Endothelial cell of umbilical vein (primary cell): ENCODE measurements at regions not wholly inside any gene's neighbourhood (a gene's known extent, or its start where the extent isn't known, plus 50 kb on each side); places are given as distances from the start of the nearest gene placed in this dataset.

ENCODE experiments used
- BruUV-seq: library from RNA; stranded (reverse); fragments of 400-500 nt; replicated peaks from 2 replicates; lab custom pipeline; 2021; lab: Mats Ljungman, UMichigan
- CTCF ChIA-PET: fragments of 300-600, 350-600 bp; sonication (Branson Sonifier 250); formaldehyde crosslinking; loops from one replicate; lab custom pipeline; 2021; ENCODE audit warnings: antibody characterized with exemption, inconsistent platforms; lab: Charles Lee
- POLR2A ChIA-PET: fragments of 300-600, 350-600 bp; sonication (Branson Sonifier 250); formaldehyde crosslinking; loops from one replicate; lab custom pipeline; 2021; ENCODE audit warnings: antibody characterized with exemption, inconsistent platforms; lab: Charles Lee
- DNase-seq: peaks from one replicate; pipeline ENCODE4 v3.0.0-alpha.2; 2011; ENCODE audit warnings: low read depth, low spot score
- FAIRE-seq: peaks from 2 replicates; lab custom pipeline; 2011; peaks lifted over from hg19 to GRCh38; lab: Jason Lieb, UNC
- H2AFZ ChIP-seq: 2 replicates; pipeline ENCODE4 v1.6.0; 2012; ENCODE audit warnings: low read depth, low read length, control low read depth, inconsistent platforms
- H3K27ac ChIP-seq: 2 replicates; pipeline ENCODE4 v1.5.1; 2011; ENCODE audit warnings: low read depth, mild to moderate bottlenecking, control low read depth, low read length, moderate library complexity; ENCODE audit not compliant: insufficient read depth
- H3K27me3 ChIP-seq, 2 experiments: 2 replicates each; pipeline versions ENCODE4 v1.6.0 to v1.6.1; 2011; ENCODE audit warnings: low read length in 2 of 2, mixed read lengths in 1 of 2; ENCODE audit not compliant: control insufficient read depth in 2 of 2, insufficient read depth in 2 of 2
- H3K36me3 ChIP-seq, 2 experiments: 2 replicates in 1 of 2; 3 replicates in 1 of 2; pipeline ENCODE4 v1.5.1; 2011; ENCODE audit warnings: low read length in 2 of 2, mild to moderate bottlenecking in 1 of 2, moderate library complexity in 1 of 2; ENCODE audit not compliant: control insufficient read depth in 2 of 2, insufficient read depth in 2 of 2; ENCODE audit errors: extremely low read depth in 1 of 2
- H3K4me1 ChIP-seq: 3 replicates; pipeline ENCODE4 v1.5.1; 2011; ENCODE audit warnings: mild to moderate bottlenecking, low read length; ENCODE audit not compliant: control insufficient read depth, insufficient read depth; ENCODE audit errors: extremely low read depth
- H3K4me2 ChIP-seq: 2 replicates; pipeline ENCODE4 v1.6.1; 2011; ENCODE audit warnings: low read length, control low read depth, mixed read lengths; ENCODE audit not compliant: insufficient read depth
- H3K4me3 ChIP-seq, 3 experiments: fragments of 200-600 bp in 1 of 3; sonication (generic), shearing (Covaris generic) in 1 of 3; replicated peaks in 1 of 3; 2 replicates each; pipeline ENCODE4 v1.5.1; 2011 to 2016; ENCODE audit warnings: control low read depth in 3 of 3, low read length in 3 of 3, mild to moderate bottlenecking in 2 of 3, inconsistent platforms in 1 of 3, low read depth in 1 of 3, moderate library complexity in 1 of 3; ENCODE audit not compliant: insufficient read depth in 1 of 3
- H3K79me2 ChIP-seq: 2 replicates; pipeline ENCODE4 v1.6.0; 2012; ENCODE audit warnings: low read length, inconsistent platforms; ENCODE audit not compliant: control insufficient read depth, insufficient read depth
- H3K9ac ChIP-seq: replicated peaks from 2 replicates; pipeline ENCODE3; 2011; ENCODE audit warnings: low read length, control low read depth; ENCODE audit not compliant: insufficient read depth; ENCODE audit errors: extremely low read depth
- H3K9me1 ChIP-seq: replicated peaks from 3 replicates; pipeline ENCODE4 v1.6.0; 2011; ENCODE audit warnings: mild to moderate bottlenecking, low read length; ENCODE audit not compliant: control insufficient read depth, insufficient read depth; ENCODE audit errors: extremely low read depth
- H3K9me3 ChIP-seq: replicated peaks from 2 replicates; pipeline ENCODE4 v1.5.1; 2012; ENCODE audit warnings: low read length, inconsistent platforms; ENCODE audit not compliant: control insufficient read depth, insufficient read depth
- H4K20me1 ChIP-seq: replicated peaks from 2 replicates; pipeline ENCODE3; 2011; ENCODE audit warnings: mild to moderate bottlenecking, low read length; ENCODE audit not compliant: control insufficient read depth, insufficient read depth; ENCODE audit errors: extremely low read depth
- EZH2 ChIP-seq: IDR thresholded peaks from 2 replicates; pipeline ENCODE4 v1.6.1; 2012; ENCODE audit warnings: borderline replicate concordance, low read depth, mild to moderate bottlenecking, moderate library complexity, low read length, inconsistent platforms; ENCODE audit not compliant: severe bottlenecking
- FOS ChIP-seq: IDR thresholded peaks from 2 replicates; pipeline ENCODE4 v1.6.1; 2011; ENCODE audit warnings: mild to moderate bottlenecking, low read length, moderate library complexity, borderline replicate concordance; ENCODE audit not compliant: insufficient read depth
- GATA2 ChIP-seq: IDR thresholded peaks from 2 replicates; pipeline ENCODE4 v1.7.0; 2011; ENCODE audit warnings: low read depth, mild to moderate bottlenecking, moderate library complexity, mixed read lengths, low read length; ENCODE audit not compliant: insufficient read length, insufficient read depth
- JUN ChIP-seq: IDR thresholded peaks from 2 replicates; pipeline ENCODE4 v1.6.1; 2011; ENCODE audit warnings: borderline replicate concordance, low read depth; ENCODE audit not compliant: insufficient read length, insufficient read depth
- MYC ChIP-seq: IDR thresholded peaks from one replicate; pipeline ENCODE4 v1.6.1; 2011; ENCODE audit warnings: mild to moderate bottlenecking, low read depth, low read length
- POLR2A ChIP-seq: IDR thresholded peaks from 2 replicates; pipeline ENCODE4 v1.6.1; 2012; ENCODE audit warnings: low read depth, mild to moderate bottlenecking, control low read depth, low read length
- POLR2AphosphoS5 ChIP-seq: IDR thresholded peaks from 2 replicates; pipeline ENCODE4 v1.6.1; 2012; ENCODE audit warnings: low read depth, mild to moderate bottlenecking, control low read depth, low read length, moderate library complexity; ENCODE audit not compliant: insufficient read depth
- dilution Hi-C: fragments of 300-500 bp; cut with MboI; formaldehyde crosslinking; loops from one replicate; pipeline ENCODE4 v1.15.0; 2019; ENCODE audit warnings: low sequenced_read_pairs; ENCODE audit not compliant: extremely low pct_ligation_motif_present
- intact Hi-C: fragments of 100-400 bp; cut with micrococcal nuclease; formaldehyde crosslinking; loops from one replicate; pipeline ENCODE4 v1.10.0; 2022
- TF ChIP-seq, protein P1 (sequence below): IDR thresholded peaks from 2 replicates; pipeline ENCODE4 v1.6.1; 2011; ENCODE audit not compliant: insufficient read depth, insufficient read length
- TF ChIP-seq, protein P2 (sequence below), 2 donors: IDR thresholded peaks; 1 replicate in 1 of 2; 2 replicates in 1 of 2; pipeline ENCODE4 v1.5.1; 2011; ENCODE audit warnings: low read length in 2 of 2, mild to moderate bottlenecking in 2 of 2, moderate library complexity in 2 of 2, control low read depth in 1 of 2, inconsistent platforms in 1 of 2, low read depth in 1 of 2; ENCODE audit not compliant: insufficient read depth in 1 of 2; ENCODE audit errors: extremely low read depth in 1 of 2

DNA sequence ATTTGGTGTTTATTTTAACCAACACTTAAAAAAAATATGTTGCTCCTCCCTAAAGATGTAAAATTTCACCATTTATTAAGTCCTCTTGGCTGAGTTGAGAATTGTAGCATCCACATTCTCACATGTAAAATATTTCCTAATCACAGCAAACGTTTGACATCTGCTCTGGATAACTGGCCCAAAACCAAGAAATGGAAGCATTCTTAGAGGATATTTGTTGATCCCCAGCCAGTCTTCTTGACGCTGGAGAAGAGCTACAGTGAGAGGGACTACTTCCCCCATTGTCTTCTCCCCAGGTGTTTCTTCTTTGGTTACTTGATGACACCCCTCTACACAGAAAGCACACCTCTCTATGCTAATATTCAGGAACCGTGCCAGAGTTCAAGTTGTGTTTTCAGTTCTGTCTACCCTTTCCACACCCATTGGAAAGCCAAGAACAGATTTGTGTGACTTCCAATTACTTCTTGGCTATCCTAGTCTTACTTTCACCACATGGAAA lies 454.5 kb upstream of the JAG1 start:
- no peaks in the 10 kb centered on the region for H4K20me1 ChIP-seq
- ChIA-PET POLR2A (no interaction called here), CTCF (no interaction called here)
- H3K9me1 ChIP-seq: no peaks in the 10 kb centered on the region
- no peaks in the 10 kb centered on the region for H3K27me3 ChIP-seq
- no peaks in the 10 kb centered on the region for H3K79me2 ChIP-seq
- dilution Hi-C loops: no loop called here
- no peaks in the 10 kb centered on the region for H3K4me1 ChIP-seq
- TF ChIP-seq JUN: no peak
- no peak for TF ChIP-seq GATA2
- TF ChIP-seq POLR2AphosphoS5: no peak
- no peak for TF ChIP-seq FOS
- TF ChIP-seq POLR2A: no peak
- TF ChIP-seq, protein P1, sequence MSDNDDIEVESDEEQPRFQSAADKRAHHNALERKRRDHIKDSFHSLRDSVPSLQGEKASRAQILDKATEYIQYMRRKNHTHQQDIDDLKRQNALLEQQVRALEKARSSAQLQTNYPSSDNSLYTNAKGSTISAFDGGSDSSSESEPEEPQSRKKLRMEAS: no peak
- TF ChIP-seq, protein P2, sequence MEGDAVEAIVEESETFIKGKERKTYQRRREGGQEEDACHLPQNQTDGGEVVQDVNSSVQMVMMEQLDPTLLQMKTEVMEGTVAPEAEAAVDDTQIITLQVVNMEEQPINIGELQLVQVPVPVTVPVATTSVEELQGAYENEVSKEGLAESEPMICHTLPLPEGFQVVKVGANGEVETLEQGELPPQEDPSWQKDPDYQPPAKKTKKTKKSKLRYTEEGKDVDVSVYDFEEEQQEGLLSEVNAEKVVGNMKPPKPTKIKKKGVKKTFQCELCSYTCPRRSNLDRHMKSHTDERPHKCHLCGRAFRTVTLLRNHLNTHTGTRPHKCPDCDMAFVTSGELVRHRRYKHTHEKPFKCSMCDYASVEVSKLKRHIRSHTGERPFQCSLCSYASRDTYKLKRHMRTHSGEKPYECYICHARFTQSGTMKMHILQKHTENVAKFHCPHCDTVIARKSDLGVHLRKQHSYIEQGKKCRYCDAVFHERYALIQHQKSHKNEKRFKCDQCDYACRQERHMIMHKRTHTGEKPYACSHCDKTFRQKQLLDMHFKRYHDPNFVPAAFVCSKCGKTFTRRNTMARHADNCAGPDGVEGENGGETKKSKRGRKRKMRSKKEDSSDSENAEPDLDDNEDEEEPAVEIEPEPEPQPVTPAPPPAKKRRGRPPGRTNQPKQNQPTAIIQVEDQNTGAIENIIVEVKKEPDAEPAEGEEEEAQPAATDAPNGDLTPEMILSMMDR (IDR thresholded peaks at IDR 0.05; ENCODE audit: extremely low read depth in 1 of 2, insufficient read depth in 1 of 2, low read depth in 1 of 2, low read length in 2 of 2): no peak
- no peak for TF ChIP-seq EZH2
- no peak for TF ChIP-seq MYC
- FAIRE-seq: no peak
- H3K9me3 ChIP-seq: no peaks in the 10 kb centered on the region
- DNase-seq: no peak
- no peaks in the 10 kb centered on the region for H3K36me3 ChIP-seq
- no peak overlapping the region for H3K9ac ChIP-seq
- H3K4me3 ChIP-seq: no peak overlapping the region
- no TSS peak for BruUV-seq
- no peak overlapping the region for H3K4me2 ChIP-seq
- no peak overlapping the region for H3K27ac ChIP-seq
- no peak overlapping the region for H2AFZ ChIP-seq
- intact Hi-C loops: no loop called here
